GM12891 (cell line): ENCODE measurements at regions not wholly inside any gene's neighbourhood (a gene's known extent, or its start where the extent isn't known, plus 50 kb on each side); places are given as distances from the start of the nearest gene placed in this dataset.

Experiments used
- POLR2A ChIP-seq: IDR thresholded peaks from 2 replicates; pipeline ENCODE4 v1.6.1; 2011; ENCODE audit warnings: low read depth, low read length, control low read depth
- TAF1 ChIP-seq: IDR thresholded peaks from 2 replicates; pipeline ENCODE4 v1.6.1; 2011; ENCODE audit warnings: low read depth, low read length, control low read depth

GRCh38 chr2:33712674-33713073 is 113.6 kb upstream of the FAM98A start:
- TF ChIP-seq POLR2A (no peak), TAF1 (no peak)
